Suprapubic skin (tissue), 3 donors: ENCODE measurements at regions not wholly inside any gene's neighbourhood (a gene's known extent, or its start where the extent isn't known, plus 50 kb on each side); places are given as distances from the start of the nearest gene placed in this dataset.

ENCODE experiments used
- CTCF ChIP-seq, 2 donors: fragments of 200-600 bp in 1 of 2; fragments of 450-650 bp in 1 of 2; sonication (generic) in 1 of 2; IDR thresholded peaks; one replicate each; pipeline ENCODE4 v1.5.1; 2016 to 2019; ENCODE audit warnings: antibody characterized with exemption in 2 of 2, mild to moderate bottlenecking in 1 of 2, moderate library complexity in 1 of 2
- POLR2A ChIP-seq, 2 donors: fragments of 450-650 bp; IDR thresholded peaks; one replicate each; pipeline ENCODE4 v1.6.1; 2017; ENCODE audit warnings: antibody characterized with exemption in 2 of 2, mild to moderate bottlenecking in 2 of 2, moderate library complexity in 2 of 2

GRCh38 chr7:153247926-153248325 is 488.4 kb downstream of the ACTR3B start:
- TF ChIP-seq POLR2A (IDR thresholded peaks at IDR 0.05) (no peak), CTCF (IDR thresholded peaks at IDR 0.05) (no peak)
